PC-9 (cell line): ENCODE measurements at regions not wholly inside any gene's neighbourhood (a gene's known extent, or its start where the extent isn't known, plus 50 kb on each side); places are given as distances from the start of the nearest gene placed in this dataset.

Experiments
- BruUV-seq: library from RNA; stranded (reverse); fragments of 400-500 nt; replicated peaks from 2 replicates; lab custom pipeline; 2021; lab: Mats Ljungman, UMichigan
- CTCF ChIA-PET: fragments of 300-600 bp; sonication (Branson Sonifier 250); formaldehyde crosslinking; loops from one replicate; lab custom pipeline; 2022; ENCODE audit warnings: antibody characterized with exemption; lab: Charles Lee
- POLR2A ChIA-PET: fragments of 300-600 bp; sonication (Branson Sonifier 250); formaldehyde crosslinking; loops from one replicate; lab custom pipeline; 2022; ENCODE audit warnings: antibody characterized with exemption; ENCODE audit not compliant: unreplicated experiment; lab: Charles Lee
- DNase-seq, 2 experiments: peaks; one replicate each; pipeline versions ENCODE4 v3.0.0 to v3.0.0-alpha.2; 2015 to 2022; ENCODE audit warnings: mixed read lengths in 1 of 2
- H2AFZ ChIP-seq: fragments of 200-600 bp; sonication (generic); 2 replicates; pipeline ENCODE4 v1.8.1; 2017; ENCODE audit warnings: antibody characterized with exemption
- H3F3A ChIP-seq: fragments of 200-600 bp; sonication (generic); 2 replicates; pipeline ENCODE4 v1.8.1; 2017; ENCODE audit warnings: antibody characterized with exemption, mild to moderate bottlenecking, low read depth; ENCODE audit not compliant: insufficient read depth
- H3K27ac ChIP-seq: fragments of 200-600 bp; sonication (generic); 2 replicates; pipeline ENCODE4 v1.6.1; 2016; ENCODE audit warnings: mixed run types
- H3K27me3 ChIP-seq: fragments of 200-600 bp; sonication (generic); 2 replicates; pipeline ENCODE4 v1.6.1; 2016; ENCODE audit warnings: low read depth, mixed run types; ENCODE audit not compliant: insufficient read depth
- H3K36me3 ChIP-seq: fragments of 200-600 bp; sonication (generic); 2 replicates; pipeline ENCODE4 v1.6.1; 2016; ENCODE audit warnings: low read depth, mixed run types
- H3K4me1 ChIP-seq: fragments of 200-600 bp; sonication (generic); replicated peaks from 2 replicates; pipeline ENCODE4 v1.6.1; 2016; ENCODE audit warnings: mixed run types; ENCODE audit not compliant: insufficient read depth
- H3K4me2 ChIP-seq: fragments of 200-600 bp; sonication (generic); 2 replicates; pipeline ENCODE4 v1.6.1; 2017; ENCODE audit warnings: mixed run types
- H3K4me3 ChIP-seq: fragments of 200-600 bp; sonication (generic); 2 replicates; pipeline ENCODE4 v1.6.1; 2016; ENCODE audit warnings: mixed run types
- H3K79me2 ChIP-seq: fragments of 200-600 bp; sonication (generic); 2 replicates; pipeline ENCODE4 v1.6.1; 2017; ENCODE audit warnings: low read depth, mixed run types
- H3K9me2 ChIP-seq: fragments of 200-600 bp; sonication (generic); 2 replicates; pipeline ENCODE4 v1.8.1; 2017; ENCODE audit warnings: mild to moderate bottlenecking; ENCODE audit not compliant: insufficient read depth
- H3K9me3 ChIP-seq: fragments of 200-600 bp; sonication (generic); 2 replicates; pipeline ENCODE4 v1.8.1; 2016; ENCODE audit warnings: low read depth; ENCODE audit not compliant: insufficient read depth
- H4K20me1 ChIP-seq: fragments of 200-600 bp; sonication (generic); 2 replicates; pipeline ENCODE4 v1.8.1; 2017; ENCODE audit not compliant: insufficient read depth
- CTCF ChIP-seq: fragments of 200-600 bp; sonication (generic); conservative IDR thresholded peaks from 2 replicates; pipeline ENCODE4 v1.6.1; 2017; ENCODE audit warnings: mixed run types, antibody characterized with exemption, mild to moderate bottlenecking, moderate library complexity
- EZH2 ChIP-seq: fragments of 200-600 bp; sonication (generic); IDR thresholded peaks from 2 replicates; pipeline ENCODE4 v1.8.0; 2017; ENCODE audit warnings: antibody characterized with exemption, low read depth
- intact Hi-C: fragments of 100-400 bp; cut with micrococcal nuclease; formaldehyde crosslinking; loops from one replicate; pipeline ENCODE4 v1.10.0; 2022; ENCODE audit not compliant: unreplicated experiment

- no peak for DNase-seq
- Histone ChIP-seq H3K79me2 (no peaks in the 10 kb centered on the region), H3K4me3 (no peak overlapping the region), H3F3A (no peaks in the 10 kb centered on the region), H3K27ac (no peak overlapping the region), H3K27me3 (no peaks in the 10 kb centered on the region), H2AFZ (no peak overlapping the region), H3K9me3 (no peaks in the 10 kb centered on the region), H4K20me1 (no peaks in the 10 kb centered on the region), H3K9me2 (no peaks in the 10 kb centered on the region), H3K36me3 (no peaks in the 10 kb centered on the region), H3K4me1 (no peaks in the 10 kb centered on the region), H3K4me2 (no peak overlapping the region)
- POLR2A ChIA-PET: no interaction called here
- BruUV-seq: no TSS peak
- TF ChIP-seq CTCF (no peak), EZH2 (no peak)
- CTCF ChIA-PET: no interaction called here
- intact Hi-C loops: no loop called here
Measured at GRCh38 chr4:62398318-62398717, 1198.2 kb downstream of the ADGRL3 start.

- TF ChIP-seq EZH2 (no peak), CTCF (no peak)
- Histone ChIP-seq H3K36me3 (no peaks in the 10 kb centered on the region), H2AFZ (no peak overlapping the region), H3K27ac (no peak overlapping the region), H3K27me3 (no peaks in the 10 kb centered on the region), H3K4me2 (no peak overlapping the region), H3K9me3 (no peaks in the 10 kb centered on the region), H3K4me3 (no peak overlapping the region), H3K79me2 (no peaks in the 10 kb centered on the region), H4K20me1 (no peaks in the 10 kb centered on the region), H3K4me1 (no peaks in the 10 kb centered on the region), H3K9me2 (no peaks in the 10 kb centered on the region), H3F3A (no peaks in the 10 kb centered on the region)
- ChIA-PET CTCF (no interaction called here), POLR2A (no interaction called here)
- DNase-seq: no peak
- intact Hi-C loops: no loop called here
- BruUV-seq: no TSS peak
Measured at GRCh38 chr4:62394766-62395165, 1194.6 kb downstream of the ADGRL3 start.

DNA sequence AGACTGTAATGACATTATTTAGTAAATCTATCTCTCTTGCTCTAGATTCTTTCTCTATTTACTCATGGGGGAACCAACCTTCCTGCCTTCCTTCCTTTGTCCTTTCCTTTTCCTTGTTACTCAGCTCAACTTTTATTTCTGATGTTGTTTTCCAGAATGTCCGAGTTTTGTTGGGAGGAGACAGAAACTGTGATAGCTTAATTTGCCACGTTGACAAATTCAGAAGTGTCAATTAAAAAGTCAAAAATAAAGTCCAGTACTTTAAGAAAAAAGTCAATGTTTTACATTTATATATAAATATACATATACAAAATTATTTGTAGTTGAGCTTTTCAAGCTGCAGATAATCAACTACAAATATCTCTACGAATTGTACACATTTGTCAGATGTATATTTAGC, 1187.7 kb downstream of the ADGRL3 start:
- H3K27me3 ChIP-seq: no peaks in the 10 kb centered on the region
- no peak overlapping the region for H2AFZ ChIP-seq
- CTCF ChIA-PET: no interaction called here
- H4K20me1 ChIP-seq: no peaks in the 10 kb centered on the region
- BruUV-seq: no TSS peak
- no peaks in the 10 kb centered on the region for H3F3A ChIP-seq
- H3K79me2 ChIP-seq: no peaks in the 10 kb centered on the region
- intact Hi-C loops: no loop called here
- TF ChIP-seq EZH2 (no peak), CTCF (no peak)
- H3K9me3 ChIP-seq: no peaks in the 10 kb centered on the region
- no peak overlapping the region for H3K4me3 ChIP-seq
- H3K36me3 ChIP-seq: no peaks in the 10 kb centered on the region
- POLR2A ChIA-PET: no interaction called here
- no peaks in the 10 kb centered on the region for H3K4me1 ChIP-seq
- no peak for DNase-seq
- H3K4me2 ChIP-seq: no peak overlapping the region
- no peaks in the 10 kb centered on the region for H3K9me2 ChIP-seq
- H3K27ac ChIP-seq: no peak overlapping the region
